Fibroblast of upper back skin (primary cell): ENCODE measurements at regions not wholly inside any gene's neighbourhood (a gene's known extent, or its start where the extent isn't known, plus 50 kb on each side); places are given as distances from the start of the nearest gene placed in this dataset.
"Not testable (repeated sequence)": the region's sequence is repeated elsewhere in the genome, so short reads cannot be mapped to it uniquely, and the experiment has no call there.

Experiments
- DNase-seq: peaks from one replicate; pipeline ENCODE4 v3.0.0-alpha.2; 2013

DNA sequence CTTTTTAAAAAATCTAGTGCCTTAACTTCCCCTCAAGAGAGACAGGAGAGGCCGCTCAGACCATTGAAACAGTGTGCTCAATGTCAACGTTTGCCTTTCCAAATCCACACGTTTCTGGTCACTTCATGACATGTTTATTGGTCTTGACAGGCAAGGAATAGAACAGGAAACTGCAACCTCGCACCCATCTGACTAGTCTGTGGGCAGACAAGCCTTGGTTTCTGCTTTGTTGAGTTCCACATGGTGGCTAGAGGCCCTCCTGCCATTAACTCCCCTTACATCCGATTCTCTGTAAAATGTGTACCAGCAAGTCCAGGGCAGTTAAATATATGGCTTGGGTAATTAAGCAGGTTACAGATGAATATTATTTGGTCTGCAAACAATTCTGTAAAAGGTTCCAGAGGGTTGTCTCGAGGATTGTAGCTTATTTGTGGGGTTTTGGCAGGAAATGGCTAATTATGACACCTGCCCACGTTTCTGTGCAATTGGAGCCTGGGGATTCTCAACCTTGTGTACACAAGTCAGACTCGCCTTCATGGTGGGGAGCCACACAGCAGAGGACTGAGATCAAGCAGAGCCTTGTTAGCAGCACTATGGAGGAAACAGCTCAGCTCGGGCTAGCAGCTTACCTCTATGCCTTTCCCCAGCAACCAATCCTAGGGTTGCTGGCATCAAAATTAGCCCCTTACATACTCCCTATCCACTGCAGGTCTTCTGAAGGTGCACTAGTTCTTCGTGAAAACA is 317.5 kb upstream of the IGF1R start:
- DNase-seq, result no peak

DNA sequence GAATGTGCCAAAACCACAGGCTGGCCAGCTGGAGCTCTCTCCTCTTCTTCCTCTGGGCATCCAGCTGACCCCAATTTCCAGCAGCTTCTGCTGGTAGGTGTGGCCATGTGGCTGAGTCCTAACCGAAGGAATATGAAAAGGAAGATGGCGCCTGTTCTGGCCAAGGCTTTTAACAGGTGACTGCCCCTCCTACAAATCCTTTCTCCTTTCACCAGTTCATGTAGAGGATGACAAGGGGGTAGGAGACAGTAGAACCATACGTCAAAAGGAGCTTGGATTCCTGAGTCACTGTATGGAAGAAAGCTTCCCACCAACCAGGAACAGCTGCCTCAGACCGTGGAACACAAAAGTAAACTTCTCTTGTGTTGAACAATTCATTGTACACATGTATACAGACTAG is 316.7 kb upstream of the IGF1R start:
- no peak for DNase-seq

DNA sequence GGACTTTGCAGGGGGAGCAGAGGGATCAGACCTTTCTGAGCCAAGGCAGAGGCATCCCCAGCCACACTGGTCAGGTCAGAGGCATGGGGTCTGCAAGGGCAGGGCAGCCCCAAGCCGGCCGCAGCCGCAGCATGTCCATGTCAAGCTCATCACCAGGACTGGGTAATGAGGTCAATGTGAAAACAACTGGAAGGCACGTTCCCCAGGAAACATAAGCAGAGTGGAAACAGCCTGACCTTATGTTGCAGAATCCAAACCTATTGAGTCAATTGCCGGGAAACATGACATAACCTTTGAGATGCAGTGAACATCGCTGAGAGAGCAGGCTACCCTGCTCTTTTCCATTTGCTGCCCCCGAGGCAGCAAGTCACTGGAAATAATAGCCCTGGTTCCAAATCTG is 315.1 kb upstream of the IGF1R start:
- DNase-seq, result no peak

DNA sequence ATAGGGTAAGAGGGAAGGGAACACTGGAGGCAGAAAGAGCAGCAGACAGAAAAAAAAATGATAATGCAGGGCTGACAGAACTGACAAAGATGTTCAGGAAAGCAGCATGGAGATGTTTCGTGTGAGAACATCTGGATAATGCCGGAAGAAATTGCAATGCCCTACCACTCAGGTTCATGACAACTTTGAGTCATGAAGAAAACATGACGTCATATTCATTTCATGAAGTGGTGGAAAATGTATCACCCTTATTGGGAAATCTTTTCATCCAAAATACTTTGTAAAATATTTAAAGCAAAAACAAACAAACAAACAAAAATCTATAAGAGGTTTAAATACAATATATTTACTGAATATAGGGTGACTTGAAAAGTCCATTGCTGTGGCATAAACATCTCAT is 305.4 kb upstream of the IGF1R start:
- no peak for DNase-seq

DNA sequence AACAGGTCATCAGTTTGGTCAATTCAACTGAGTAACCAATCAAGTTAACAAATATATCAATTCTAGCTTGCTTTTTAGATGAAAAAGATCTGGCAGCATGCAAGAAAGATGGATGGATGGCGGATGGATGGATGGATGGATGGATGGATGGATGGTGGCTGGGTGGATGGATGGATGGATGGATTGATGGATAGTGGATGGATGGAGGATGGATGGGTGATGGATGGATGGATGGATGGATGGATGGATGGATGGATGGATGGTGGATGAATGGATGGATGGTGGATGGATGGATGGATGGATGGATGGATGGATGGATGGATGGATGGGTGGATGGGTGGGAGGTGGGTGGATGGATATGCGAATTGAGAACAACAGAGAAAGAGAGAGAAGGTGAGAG is 303.7 kb upstream of the IGF1R start:
- no peak for DNase-seq

DNA sequence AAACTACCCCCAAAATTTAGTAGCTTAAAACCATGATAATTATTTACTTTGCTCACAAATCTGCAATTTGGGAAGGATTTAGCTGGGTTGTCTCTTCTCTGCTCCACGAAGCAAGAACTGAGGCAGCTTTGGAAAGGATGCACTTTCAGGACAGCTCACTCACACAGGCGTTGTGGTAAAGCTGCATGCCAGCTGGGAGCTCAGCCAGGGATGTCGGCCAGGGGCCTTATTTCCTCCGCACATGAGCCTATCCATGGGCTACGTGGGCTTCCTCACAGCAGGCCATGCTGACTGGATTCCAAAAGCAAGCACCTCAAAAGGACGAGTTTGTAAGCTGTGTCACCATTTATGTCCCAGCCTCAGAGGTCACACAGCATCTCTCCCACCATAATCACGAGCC is 301.3 kb upstream of the IGF1R start:
- peak; percentile 1 for DNase-seq

DNA sequence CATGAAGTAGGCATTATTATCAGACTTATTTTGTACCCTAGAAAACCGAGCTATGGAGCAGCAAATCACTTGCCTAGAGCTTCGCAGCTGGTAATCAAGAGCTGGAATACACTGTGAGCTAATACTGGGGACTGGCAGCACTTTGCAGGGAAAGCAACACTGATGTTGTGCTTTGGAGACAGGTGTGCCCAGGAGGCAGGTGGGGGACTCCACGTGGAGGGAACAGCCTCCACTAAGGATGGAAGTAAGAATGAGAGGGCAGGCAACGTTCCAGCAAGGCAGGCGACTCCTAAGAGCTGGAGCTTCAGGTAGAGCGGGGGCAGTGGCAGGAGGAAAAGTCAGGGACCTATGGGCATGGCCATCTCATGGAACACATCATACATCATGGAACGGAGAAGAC is 300.5 kb upstream of the IGF1R start:
- DNase-seq, result no peak

DNA sequence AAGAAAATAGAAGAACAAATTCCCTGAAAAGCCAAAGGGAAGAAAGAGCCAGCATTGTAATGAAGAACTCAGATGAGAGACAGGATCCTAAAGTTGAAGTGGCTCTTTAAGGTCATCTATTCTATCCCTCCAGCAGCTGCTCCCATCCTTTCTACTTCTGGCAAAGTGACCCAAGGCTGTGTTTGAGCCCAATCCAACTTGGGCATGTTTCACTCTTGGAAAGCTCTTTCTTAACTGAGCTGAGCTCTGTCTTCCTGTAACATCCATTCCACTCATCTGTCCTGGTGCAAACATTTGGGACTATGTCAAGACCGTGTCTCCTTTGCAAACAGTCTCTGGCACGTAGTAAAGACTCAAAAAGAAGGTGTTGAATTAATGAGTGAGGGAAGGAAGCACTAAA is 298.1 kb upstream of the IGF1R start:
- no peak for DNase-seq

DNA sequence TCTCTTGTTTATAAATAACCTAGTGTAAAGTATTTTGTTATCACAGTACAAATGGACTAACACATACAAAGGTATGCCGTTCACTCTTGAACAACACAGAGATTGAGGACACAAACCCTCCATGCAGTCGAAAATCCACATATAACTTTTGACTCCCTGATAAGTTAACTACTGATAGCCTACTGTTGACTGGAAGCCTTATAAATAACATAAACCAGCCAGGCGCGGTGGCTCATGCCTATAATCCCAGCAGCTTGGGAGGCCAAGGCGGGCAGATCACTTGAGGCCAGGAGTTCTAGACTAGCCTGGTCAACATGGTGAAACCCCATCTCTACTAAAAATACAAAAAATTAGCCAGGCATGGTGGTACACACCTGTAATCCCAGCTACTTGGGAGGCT is 290.1 kb upstream of the IGF1R start:
- not testable (repeated sequence) for DNase-seq

DNA sequence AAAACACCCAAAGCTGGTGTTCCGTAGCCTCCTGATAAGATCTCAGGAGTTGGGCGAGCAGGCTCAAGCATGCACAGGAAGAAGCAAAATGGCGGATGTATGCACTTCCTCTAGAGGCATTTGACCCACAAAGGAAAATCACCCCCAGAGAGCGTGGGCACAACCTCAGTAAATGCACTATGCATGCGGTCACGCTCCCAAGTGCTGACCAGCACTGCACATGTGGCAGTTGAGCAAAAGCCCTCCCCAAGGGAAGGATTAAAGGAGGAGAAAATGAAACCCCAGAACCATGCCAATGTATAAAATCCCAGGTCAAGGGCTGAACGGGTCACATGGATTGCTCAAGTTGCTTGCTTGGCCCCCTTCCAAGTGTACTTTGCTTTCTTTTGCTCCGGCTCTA is 289.4 kb upstream of the IGF1R start:
- no peak for DNase-seq

DNA sequence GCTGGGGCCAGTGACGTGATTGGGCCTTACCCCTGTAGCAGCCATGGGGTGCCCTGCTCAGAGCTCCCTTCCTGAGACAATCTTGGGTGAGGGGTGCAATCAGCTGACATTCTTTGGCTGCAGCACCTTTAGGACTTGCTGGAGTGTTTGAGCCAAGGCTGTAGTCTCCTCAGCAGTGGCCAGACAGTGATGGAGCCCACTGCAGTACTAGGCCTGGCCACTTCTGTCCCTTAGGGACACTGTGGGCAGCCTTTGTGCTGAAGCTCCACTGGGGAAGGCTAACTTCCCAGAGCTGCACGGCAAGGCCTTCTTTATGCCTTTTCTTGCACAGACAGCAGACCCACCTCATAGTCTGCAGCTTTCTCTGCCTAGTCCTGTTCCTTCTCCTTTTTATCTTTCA is 284.9 kb upstream of the IGF1R start:
- DNase-seq, result no peak

DNA sequence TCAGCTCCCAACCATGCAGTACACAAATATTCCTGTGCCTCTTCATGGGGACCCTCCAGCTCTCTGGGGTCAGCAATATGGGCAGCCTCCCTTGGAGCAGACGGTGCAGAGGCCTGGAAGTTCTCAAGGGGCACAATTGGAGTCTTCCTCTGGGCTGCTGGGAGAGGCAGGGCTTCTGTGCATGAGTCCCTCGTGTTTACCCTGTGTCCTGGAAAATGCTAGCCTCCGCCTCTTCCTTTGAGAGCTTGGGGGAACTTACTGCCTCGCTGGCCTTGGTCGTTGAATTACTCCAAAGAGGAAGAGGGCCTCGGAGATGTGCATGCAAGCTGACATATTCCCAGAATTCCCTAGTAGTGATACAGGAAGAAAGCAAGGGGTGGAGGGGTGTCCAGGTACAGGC is 284.4 kb upstream of the IGF1R start:
- no peak for DNase-seq

DNA sequence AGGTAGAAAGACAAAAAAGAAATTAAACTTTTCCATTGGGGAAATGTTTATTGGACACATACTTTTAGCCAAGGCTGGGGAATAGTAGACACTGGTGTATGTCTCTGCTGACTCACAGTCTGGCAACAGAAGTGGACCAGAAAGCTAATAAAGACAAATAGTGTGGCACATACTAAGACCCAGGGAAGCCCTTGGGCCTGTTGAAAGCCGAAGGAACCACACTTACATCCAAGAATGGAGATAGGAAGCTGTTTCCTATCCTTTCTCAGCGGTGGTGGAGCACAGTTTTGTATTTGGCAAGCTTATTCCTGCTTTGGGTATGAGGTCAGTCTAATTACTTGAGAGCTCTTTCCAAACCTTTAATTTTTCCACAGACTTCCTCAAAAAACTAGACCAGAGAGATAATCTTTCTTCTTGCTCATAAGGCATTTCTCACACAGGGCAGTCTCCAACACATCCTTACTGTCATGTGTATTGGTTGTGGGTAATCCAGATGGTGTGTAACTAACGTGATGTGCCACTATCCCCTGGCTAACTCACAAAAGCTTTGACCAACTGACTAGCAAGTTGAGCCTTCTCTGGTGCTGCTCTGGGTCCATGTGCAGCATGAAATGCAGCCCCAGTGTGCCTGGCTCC is 279.1 kb upstream of the IGF1R start:
- DNase-seq, result no peak

DNA sequence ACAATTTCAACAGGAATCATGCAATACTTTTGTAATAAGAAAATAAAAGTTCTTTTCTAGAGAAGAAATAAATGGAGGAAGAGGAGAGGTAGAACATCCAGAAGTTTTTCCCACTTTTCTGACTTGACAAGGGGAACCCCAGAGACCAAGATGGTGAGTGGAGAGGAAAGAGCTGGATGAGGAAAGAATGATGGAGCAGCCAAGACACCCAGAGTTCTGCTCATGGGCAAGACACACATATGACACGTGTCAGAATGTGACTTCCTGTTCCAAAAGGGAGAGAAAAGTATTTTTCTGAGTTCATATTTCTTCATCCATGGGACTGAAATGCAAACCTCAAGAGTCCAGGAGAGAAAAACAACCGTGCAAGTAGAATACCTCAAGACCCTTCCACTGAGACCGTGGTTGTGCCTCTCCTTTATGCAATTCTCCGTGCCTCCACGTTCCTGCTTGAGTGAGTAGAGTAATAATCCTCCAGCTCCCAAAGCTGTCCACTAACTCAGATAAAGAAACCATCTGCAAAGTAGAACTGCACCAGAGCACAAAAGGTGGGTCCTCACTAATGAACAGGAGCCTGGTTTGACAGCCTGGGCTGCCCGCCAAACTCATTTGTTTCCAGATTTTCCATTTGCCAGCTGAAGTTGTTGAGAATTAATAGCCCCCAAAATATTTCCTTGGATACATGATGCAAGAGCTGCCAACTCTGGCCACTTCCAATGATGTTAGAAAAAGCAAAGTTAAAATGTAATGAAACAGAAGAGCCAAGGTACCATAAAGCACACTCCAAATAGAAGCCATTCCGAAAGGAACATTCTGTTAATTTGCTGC is 272.6 kb upstream of the IGF1R start:
- no peak for DNase-seq

DNA sequence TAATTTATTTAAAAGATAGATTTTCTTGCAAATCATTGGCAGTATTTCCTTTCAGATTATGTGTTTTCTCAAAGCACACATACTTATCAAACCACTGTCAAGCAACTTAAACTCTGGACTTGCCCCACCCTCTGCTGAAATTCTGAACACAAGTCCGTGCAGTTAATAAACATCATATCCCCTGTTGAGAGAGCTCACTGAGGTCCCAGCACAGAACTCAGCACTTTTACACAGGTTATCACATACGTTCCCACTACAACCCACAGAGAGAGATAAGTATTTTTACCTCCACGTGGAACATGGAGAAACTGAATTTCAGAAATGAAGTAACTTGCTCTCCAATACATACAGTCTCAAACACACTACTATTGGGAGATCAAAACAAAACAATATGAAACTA is 267.6 kb upstream of the IGF1R start:
- no peak for DNase-seq

DNA sequence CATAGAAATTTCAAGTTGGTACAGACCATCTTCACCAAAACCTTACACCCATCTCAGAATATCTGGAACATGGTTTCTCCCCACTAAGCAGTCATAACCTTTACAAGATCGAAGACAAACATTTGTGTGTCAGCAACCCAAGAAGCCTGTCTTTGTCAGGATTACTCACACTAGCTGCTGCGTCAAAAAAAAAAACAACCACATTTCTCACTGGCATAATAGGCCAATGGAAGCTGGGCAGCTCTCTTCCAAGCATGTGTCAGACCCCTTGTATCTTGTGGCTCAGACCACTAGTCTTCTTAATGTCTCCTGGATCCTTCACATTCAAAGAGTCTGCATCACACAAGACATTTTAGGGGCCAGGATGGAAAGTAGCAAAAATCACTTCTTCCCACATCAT is 266.9 kb upstream of the IGF1R start:
- DNase-seq, result no peak

DNA sequence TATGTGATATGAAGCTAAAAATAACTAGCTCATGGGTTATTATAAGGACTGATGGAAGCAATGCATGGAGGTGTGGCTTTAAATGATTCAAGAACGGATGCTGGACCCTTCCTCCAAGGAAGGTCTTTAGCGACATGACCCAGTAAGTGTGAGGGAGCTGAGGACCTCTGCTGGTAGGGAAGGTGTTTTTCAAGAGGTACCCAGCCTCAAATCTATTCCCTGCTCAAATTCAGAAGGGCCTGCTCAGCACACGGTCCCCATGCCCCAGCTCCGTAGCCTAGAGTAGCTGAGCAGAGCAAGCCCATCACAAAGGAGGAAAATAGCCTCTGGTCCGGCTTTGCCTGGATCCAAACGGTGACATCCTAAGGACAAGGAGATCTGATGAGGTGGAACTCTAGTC is 266.2 kb upstream of the IGF1R start:
- DNase-seq, result no peak

DNA sequence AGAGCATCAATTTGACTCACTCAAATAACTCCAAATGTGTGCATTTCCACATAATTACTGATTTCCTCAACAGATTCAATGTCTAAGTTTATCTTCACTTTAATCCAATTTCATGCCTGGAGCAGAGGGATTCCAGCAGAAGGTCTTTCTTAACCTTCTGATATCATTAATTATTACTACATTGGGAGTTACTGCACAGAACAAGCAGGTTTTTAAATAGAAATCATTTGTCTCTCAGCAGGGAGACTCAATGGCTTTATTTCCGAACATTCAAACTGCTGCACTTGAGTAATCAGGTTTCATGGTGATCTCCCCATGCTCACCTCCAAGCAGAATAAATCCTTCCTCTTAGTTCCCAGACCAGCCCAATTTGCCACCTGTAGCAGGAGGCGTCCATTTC is 264.8 kb upstream of the IGF1R start:
- DNase-seq, result no peak

DNA sequence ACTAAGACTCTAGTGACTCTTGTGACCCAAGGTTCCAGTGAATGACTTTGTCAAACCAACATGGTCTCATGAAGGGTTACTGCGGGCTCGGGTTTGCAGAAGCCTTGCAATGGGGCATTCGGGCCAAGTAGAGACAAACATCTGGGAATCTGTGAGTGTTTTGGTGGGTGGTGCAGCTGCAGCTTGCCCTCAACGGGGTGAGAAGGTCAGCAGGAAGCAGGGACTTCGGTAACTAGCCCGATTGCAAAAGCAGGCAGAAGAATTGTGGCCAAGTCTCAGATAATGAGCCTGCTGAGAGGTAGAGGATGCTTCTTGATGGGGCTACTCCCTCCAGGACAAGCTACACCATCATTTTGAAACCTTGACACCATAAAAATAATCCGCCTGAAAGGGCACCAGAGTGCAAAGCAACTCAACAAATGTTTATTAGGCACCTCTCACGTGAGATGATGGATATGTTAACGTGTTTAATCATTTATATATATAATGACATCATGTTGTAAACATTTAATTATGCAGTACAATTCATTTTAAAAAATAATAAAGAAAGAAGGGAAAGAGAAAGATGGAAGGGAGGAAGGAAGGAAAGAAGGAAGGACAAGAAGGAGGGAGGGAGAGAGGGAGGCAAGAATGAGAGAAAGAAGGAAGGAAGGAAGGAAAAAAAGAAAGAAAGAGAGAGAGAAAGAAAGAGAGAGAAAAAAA is 263.9 kb upstream of the IGF1R start:
- DNase-seq, result no peak

DNA sequence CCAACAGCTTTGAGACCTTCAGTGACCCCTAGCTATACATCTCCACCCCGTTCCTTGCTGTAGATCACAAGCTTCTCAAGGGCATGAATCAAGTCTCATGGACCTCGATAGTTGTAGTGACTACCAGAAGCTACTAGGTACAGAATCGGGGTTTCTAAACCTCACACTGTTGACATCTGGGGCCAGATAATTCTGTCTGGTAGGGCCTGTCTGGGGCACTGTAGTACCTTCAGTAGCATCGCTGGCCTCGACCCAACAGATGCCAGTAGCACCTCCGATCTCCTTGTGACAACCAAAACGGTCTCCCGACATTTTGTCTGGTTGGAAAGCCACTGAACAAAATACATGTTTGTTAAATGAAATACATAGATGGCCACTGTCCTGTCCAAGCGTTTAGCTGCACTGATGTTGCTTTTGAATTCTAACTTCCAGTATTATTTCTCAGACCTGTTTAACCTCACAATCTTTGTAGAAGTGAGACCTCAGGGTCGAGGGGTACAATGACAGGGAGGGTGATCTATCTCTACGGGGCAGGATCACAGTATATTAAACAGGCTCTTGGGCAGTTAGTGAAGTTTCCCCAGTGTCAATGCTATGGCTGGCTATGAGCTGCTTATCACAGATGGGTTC is 262.5 kb upstream of the IGF1R start:
- no peak for DNase-seq

DNA sequence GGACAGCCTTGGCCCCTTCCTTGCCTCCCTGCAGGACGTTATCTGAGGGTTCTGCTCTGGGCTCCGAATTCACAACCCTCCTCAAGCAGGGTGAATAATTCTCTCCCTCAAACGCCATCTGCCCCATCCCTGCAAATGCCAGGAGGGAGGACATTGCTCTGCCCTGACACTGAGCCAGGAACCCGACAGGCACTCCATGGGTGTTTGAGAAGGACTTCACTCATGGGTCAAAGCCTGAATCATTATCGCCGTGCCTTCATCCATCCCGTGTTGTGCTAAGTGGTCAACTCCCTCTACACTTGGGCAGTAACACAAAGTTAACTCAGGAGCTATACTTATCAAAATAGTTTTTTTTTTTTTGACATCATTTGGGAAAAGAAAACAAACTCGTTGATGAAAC is 261.8 kb upstream of the IGF1R start:
- no peak for DNase-seq

DNA sequence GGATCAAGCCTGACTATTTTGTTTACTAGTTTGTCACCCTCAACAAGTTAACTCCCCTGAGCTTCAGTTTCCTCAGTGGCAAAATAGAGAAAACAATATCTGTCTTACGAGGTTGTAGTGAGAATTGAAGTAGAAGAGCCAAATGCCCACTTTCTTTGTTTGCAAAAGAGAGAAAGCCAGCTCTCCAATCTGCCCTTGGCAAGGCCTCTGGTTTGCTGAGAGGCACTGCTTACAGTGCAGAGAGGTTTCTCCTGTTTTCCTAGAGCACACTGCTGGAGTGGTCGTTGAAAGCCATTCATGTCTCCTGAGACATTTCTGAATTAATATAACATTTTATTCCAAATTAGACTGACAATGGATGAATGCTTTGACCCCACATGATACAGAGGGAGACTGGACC is 260.5 kb upstream of the IGF1R start:
- no peak for DNase-seq

DNA sequence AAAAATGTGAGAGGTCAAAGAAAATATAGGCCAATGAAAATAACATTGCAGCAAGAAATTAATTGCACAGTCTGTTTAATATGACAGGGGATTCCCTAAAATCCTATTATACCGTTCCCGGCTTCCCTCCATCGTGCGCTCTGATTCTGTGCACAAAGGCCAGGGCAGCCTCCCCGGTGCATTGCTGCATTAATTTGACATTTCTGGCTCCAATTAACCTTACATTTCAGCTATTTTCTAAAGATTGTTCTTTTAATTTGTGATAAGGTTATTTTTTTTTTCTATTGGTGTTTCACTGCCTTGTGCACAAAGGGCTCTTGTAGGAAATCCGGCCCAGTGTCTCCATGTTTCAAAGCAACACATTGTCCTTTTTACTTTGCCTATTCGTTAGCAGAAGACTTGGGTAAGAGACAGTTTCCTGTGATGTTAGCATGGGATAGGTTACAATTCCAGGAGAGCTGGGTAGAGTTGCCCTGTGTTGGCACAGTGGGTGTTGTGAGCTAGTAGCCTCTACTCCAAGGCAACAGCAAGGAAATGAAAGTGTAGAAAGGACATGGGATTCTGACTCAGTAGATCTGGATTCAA is 257.3 kb upstream of the IGF1R start:
- DNase-seq, result no peak
